ENCODE measurements at regions not wholly inside any gene's neighbourhood (a gene's known extent, or its start where the extent isn't known, plus 50 kb on each side); places are given as distances from the start of the nearest gene placed in this dataset.

DNA sequence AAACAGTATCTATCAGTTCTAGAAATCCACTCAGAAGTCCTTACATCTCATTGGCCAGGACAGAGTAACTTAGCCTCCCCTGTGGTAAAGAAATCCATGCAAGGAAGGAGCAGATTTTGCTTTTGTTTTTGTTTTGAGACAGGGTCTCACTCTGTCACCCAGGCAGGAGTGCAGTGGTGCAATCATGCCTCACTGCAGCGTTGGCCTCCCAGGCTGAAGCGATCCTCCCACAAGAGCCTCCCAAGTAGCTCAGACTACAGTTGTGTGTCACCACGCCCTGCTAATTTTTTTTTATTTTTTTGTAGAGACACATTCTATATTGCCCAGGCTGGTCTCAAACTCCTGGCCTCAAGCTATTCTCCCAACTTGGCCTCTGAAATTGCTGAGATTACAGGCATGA, 185.1 kb downstream of the NRP2 start:
- ChIA-PET CTCF (interaction anchor here (1.1 kb wide), 1 partner anchor 14 kb away, joined by 3 read pairs; no protein-coding TSS in a partner anchor), POLR2A (no interaction called here)
- H3K79me2 ChIP-seq (ENCODE audit: control insufficient read depth, insufficient read depth, low read length), result no peaks in the 10 kb centered on the region
- intact Hi-C loops (cut with micrococcal nuclease), result no loop called here
- TF ChIP-seq POLR2AphosphoS5 (IDR thresholded peaks at IDR 0.05; ENCODE audit: insufficient read depth, low read depth, low read length) (no peak), JUN (IDR thresholded peaks at IDR 0.05; ENCODE audit: borderline replicate concordance, insufficient read depth, insufficient read length, low read depth) (no peak), POLR2A (IDR thresholded peaks at IDR 0.05; ENCODE audit: low read depth, low read length) (no peak), MYC (IDR thresholded peaks at IDR 0.05; ENCODE audit: low read depth, low read length) (no peak), EZH2 (IDR thresholded peaks at IDR 0.05; ENCODE audit: borderline replicate concordance, low read depth, low read length, severe bottlenecking) (no peak)
- TF ChIP-seq, protein P1, sequence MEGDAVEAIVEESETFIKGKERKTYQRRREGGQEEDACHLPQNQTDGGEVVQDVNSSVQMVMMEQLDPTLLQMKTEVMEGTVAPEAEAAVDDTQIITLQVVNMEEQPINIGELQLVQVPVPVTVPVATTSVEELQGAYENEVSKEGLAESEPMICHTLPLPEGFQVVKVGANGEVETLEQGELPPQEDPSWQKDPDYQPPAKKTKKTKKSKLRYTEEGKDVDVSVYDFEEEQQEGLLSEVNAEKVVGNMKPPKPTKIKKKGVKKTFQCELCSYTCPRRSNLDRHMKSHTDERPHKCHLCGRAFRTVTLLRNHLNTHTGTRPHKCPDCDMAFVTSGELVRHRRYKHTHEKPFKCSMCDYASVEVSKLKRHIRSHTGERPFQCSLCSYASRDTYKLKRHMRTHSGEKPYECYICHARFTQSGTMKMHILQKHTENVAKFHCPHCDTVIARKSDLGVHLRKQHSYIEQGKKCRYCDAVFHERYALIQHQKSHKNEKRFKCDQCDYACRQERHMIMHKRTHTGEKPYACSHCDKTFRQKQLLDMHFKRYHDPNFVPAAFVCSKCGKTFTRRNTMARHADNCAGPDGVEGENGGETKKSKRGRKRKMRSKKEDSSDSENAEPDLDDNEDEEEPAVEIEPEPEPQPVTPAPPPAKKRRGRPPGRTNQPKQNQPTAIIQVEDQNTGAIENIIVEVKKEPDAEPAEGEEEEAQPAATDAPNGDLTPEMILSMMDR (IDR thresholded peaks at IDR 0.05; ENCODE audit: extremely low read depth in 1 of 2, insufficient read depth in 1 of 2, low read depth in 1 of 2, low read length in 2 of 2), result no peak
- FAIRE-seq (no peak), DNase-seq (ENCODE audit: low read depth, low spot score) (no peak)
- H3K9me3 ChIP-seq (replicated peaks; ENCODE audit: control insufficient read depth, insufficient read depth, low read length), result no peaks in the 10 kb centered on the region
- no peak overlapping the region for H3K4me2 ChIP-seq (ENCODE audit: insufficient read depth, low read length)
- H4K20me1 ChIP-seq (replicated peaks; ENCODE audit: control insufficient read depth, extremely low read depth, insufficient read depth, low read length), result no peaks in the 10 kb centered on the region
- H3K4me3 ChIP-seq (replicated peaks in 1 of 3; ENCODE audit: insufficient read depth in 1 of 3, low read depth in 1 of 3, low read length in 3 of 3), result no peak overlapping the region
- H3K27me3 ChIP-seq (ENCODE audit: control insufficient read depth in 2 of 2, insufficient read depth in 2 of 2, low read length in 2 of 2), result peaks cover 3 to 10% of the 10 kb centered on the region in 2 experiments
- no peaks in the 10 kb centered on the region for H3K9me1 ChIP-seq (replicated peaks; ENCODE audit: control insufficient read depth, extremely low read depth, insufficient read depth, low read length)
- H3K4me1 ChIP-seq (ENCODE audit: control insufficient read depth, extremely low read depth, insufficient read depth, low read length), result no peaks in the 10 kb centered on the region
- H2AFZ ChIP-seq (ENCODE audit: low read depth, low read length), result no peak overlapping the region
- H3K9ac ChIP-seq (replicated peaks; ENCODE audit: extremely low read depth, insufficient read depth, low read length), result no peak overlapping the region
- no peak overlapping the region for H3K27ac ChIP-seq (ENCODE audit: insufficient read depth, low read depth, low read length)
- dilution Hi-C loops (cut with MboI; ENCODE audit: extremely low pct_ligation_motif_present, low sequenced_read_pairs), result no loop called here
- BruUV-seq (replicated peaks), result no TSS peak
- H3K36me3 ChIP-seq (ENCODE audit: control insufficient read depth in 2 of 2, extremely low read depth in 1 of 2, insufficient read depth in 2 of 2, low read length in 2 of 2), result no peaks in the 10 kb centered on the region

DNA sequence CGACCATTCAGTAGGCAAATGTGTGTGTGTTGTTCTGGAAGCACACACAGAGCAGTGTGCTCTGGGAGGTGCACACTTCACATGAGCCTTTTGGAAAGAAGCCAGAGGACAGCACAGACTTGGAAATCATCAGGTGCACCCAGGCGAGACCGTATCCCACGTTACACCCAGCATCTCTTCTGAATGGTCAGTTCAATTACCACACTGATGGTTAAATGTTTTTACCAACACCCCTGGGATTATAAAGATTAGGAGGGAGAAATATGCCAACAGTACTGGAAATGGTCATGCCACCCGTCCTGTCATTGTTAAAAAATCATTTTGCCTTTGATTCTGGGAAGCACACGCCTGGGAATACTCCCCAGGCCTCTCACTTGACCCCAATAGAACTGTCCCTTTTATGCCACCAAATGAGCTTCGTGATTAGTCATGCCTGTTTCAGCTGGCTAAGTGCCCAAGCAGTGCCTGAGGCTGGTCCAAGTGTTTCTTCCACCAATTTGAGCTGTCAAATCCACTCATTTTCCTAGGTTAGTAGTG, 183.7 kb downstream of the NRP2 start:
- Histone ChIP-seq H3K9me3 (replicated peaks; ENCODE audit: control insufficient read depth, insufficient read depth, low read length) (no peaks in the 10 kb centered on the region), H3K36me3 (ENCODE audit: control insufficient read depth in 2 of 2, extremely low read depth in 1 of 2, insufficient read depth in 2 of 2, low read length in 2 of 2) (no peaks in the 10 kb centered on the region), H4K20me1 (replicated peaks; ENCODE audit: control insufficient read depth, extremely low read depth, insufficient read depth, low read length) (no peaks in the 10 kb centered on the region), H3K27ac (ENCODE audit: insufficient read depth, low read depth, low read length) (no peak overlapping the region), H3K4me1 (ENCODE audit: control insufficient read depth, extremely low read depth, insufficient read depth, low read length) (no peaks in the 10 kb centered on the region), H3K9me1 (replicated peaks; ENCODE audit: control insufficient read depth, extremely low read depth, insufficient read depth, low read length) (no peaks in the 10 kb centered on the region), H3K79me2 (ENCODE audit: control insufficient read depth, insufficient read depth, low read length) (no peaks in the 10 kb centered on the region), H2AFZ (ENCODE audit: low read depth, low read length) (no peak overlapping the region), H3K27me3 (ENCODE audit: control insufficient read depth in 2 of 2, insufficient read depth in 2 of 2, low read length in 2 of 2) (peaks cover 3 to 10% of the 10 kb centered on the region in 2 experiments), H3K9ac (replicated peaks; ENCODE audit: extremely low read depth, insufficient read depth, low read length) (no peak overlapping the region), H3K4me2 (ENCODE audit: insufficient read depth, low read length) (no peak overlapping the region), H3K4me3 (replicated peaks in 1 of 3; ENCODE audit: insufficient read depth in 1 of 3, low read depth in 1 of 3, low read length in 3 of 3) (no peak overlapping the region)
- no TSS peak for BruUV-seq (replicated peaks)
- TF ChIP-seq POLR2A (IDR thresholded peaks at IDR 0.05; ENCODE audit: low read depth, low read length) (no peak), EZH2 (IDR thresholded peaks at IDR 0.05; ENCODE audit: borderline replicate concordance, low read depth, low read length, severe bottlenecking) (no peak), JUN (IDR thresholded peaks at IDR 0.05; ENCODE audit: borderline replicate concordance, insufficient read depth, insufficient read length, low read depth) (no peak), MYC (IDR thresholded peaks at IDR 0.05; ENCODE audit: low read depth, low read length) (no peak), GATA2 (IDR thresholded peaks at IDR 0.05; ENCODE audit: insufficient read depth, insufficient read length, low read depth, low read length) (no peak), FOS (IDR thresholded peaks at IDR 0.05; ENCODE audit: borderline replicate concordance, insufficient read depth, low read length) (no peak)
- TF ChIP-seq, protein P2, sequence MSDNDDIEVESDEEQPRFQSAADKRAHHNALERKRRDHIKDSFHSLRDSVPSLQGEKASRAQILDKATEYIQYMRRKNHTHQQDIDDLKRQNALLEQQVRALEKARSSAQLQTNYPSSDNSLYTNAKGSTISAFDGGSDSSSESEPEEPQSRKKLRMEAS (IDR thresholded peaks at IDR 0.05; ENCODE audit: insufficient read depth, insufficient read length), result no peak
- TF ChIP-seq, protein P1 (IDR thresholded peaks at IDR 0.05; ENCODE audit: extremely low read depth in 1 of 2, insufficient read depth in 1 of 2, low read depth in 1 of 2, low read length in 2 of 2), result no peak
- intact Hi-C loops (cut with micrococcal nuclease), result no loop called here
- dilution Hi-C loops (cut with MboI; ENCODE audit: extremely low pct_ligation_motif_present, low sequenced_read_pairs), result no loop called here
- DNase-seq (ENCODE audit: low read depth, low spot score) (peak; percentile 12), FAIRE-seq (no peak)
- ChIA-PET CTCF (interaction anchor here (0.6 to 1.1 kb wide), 2 partner anchors 13 to 187 kb away, joined by 3 read pairs; no protein-coding TSS in a partner anchor), POLR2A (no interaction called here)

Data from endothelial cell of umbilical vein (primary cell).